ENCODE measurements at regions not wholly inside any gene's neighbourhood (a gene's known extent, or its start where the extent isn't known, plus 50 kb on each side); places are given as distances from the start of the nearest gene placed in this dataset.

DNA sequence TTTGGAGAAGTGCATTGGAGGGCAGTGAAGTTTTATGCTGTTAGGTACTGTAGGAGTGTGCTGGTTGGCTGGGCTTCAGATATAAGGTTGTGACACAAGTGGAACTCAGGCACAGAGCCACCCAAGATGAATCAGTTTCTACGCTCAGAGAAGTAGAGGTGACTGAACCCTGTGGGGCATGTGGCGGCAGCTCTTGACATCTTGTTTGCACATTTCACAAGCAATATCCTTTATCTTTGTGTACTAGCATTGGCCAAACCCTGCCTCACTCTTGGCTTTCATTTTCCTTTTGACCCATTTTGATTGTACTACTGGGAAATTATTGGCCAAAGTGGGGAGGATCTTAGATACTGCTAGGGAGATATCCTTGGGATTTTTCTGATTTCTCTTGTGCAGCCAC lies 110.0 kb downstream of the PSAT1 start (continued):
- TF ChIP-seq CHD7 (IDR thresholded peaks at IDR 0.05; ENCODE audit: insufficient replicate concordance, low read length) (no peak), EP300 (IDR thresholded peaks at IDR 0.05; ENCODE audit: borderline replicate concordance in 1 of 2, low read depth in 2 of 2, low read length in 2 of 2) (no peak), HDAC2 (IDR thresholded peaks at IDR 0.05; ENCODE audit: borderline replicate concordance in 1 of 2, low read depth in 2 of 2, low read length in 2 of 2) (no peak), SIRT6 (IDR thresholded peaks at IDR 0.05; ENCODE audit: low read length) (no peak), POU5F1 (IDR thresholded peaks at IDR 0.05; ENCODE audit: low read depth, low read length) (no peak), CTBP2 (IDR thresholded peaks at IDR 0.05; ENCODE audit: borderline replicate concordance, insufficient read depth, insufficient read length, low read length) (no peak)
- TF ChIP-seq, protein P1, sequence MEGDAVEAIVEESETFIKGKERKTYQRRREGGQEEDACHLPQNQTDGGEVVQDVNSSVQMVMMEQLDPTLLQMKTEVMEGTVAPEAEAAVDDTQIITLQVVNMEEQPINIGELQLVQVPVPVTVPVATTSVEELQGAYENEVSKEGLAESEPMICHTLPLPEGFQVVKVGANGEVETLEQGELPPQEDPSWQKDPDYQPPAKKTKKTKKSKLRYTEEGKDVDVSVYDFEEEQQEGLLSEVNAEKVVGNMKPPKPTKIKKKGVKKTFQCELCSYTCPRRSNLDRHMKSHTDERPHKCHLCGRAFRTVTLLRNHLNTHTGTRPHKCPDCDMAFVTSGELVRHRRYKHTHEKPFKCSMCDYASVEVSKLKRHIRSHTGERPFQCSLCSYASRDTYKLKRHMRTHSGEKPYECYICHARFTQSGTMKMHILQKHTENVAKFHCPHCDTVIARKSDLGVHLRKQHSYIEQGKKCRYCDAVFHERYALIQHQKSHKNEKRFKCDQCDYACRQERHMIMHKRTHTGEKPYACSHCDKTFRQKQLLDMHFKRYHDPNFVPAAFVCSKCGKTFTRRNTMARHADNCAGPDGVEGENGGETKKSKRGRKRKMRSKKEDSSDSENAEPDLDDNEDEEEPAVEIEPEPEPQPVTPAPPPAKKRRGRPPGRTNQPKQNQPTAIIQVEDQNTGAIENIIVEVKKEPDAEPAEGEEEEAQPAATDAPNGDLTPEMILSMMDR (IDR thresholded peaks at IDR 0.05; ENCODE audit: control extremely low read depth in 1 of 3, insufficient read depth in 1 of 3, low read depth in 1 of 3, low read length in 3 of 3) = no peak
